NCI-H460 (cell line): ENCODE measurements at regions not wholly inside any gene's neighbourhood (a gene's known extent, or its start where the extent isn't known, plus 50 kb on each side); places are given as distances from the start of the nearest gene placed in this dataset.

Source experiments
- DNase-seq: peaks from one replicate; pipeline ENCODE4 v3.0.0-alpha.2; 2016; ENCODE audit warnings: low read depth; ENCODE audit errors: extremely low read depth

DNA sequence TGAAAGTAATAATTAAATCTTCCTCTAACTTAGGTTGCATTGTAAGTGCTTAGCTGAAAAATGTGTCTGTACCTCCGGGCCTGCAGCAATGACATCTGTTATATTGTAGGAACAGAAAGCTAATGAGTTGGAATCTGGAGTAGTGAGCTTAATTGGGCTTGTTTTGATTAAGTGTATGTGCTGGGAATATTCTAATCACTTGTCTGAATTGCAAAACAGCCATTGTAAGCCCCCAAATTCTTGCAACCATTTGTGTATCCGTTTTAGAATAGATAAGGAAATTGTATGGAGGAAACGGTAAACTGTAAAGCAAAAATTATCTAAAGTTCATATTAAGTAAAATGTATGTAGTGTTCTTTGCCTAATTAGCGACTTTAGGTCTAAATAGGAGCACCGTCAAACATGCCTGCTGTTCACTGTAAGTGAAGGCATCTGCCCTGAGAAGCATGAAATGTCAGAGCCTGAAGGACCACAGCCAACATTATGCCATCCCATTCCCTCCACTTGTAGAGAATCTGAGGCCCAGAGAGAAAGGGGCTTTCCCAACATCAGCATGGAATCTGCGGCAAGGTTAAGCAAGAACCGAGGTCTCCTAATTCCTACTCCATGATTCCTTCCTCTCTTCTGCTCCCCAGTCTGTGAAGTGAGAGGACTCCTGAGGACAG is 466.4 kb downstream of the TDRD15 start:
- no peak for DNase-seq

DNA sequence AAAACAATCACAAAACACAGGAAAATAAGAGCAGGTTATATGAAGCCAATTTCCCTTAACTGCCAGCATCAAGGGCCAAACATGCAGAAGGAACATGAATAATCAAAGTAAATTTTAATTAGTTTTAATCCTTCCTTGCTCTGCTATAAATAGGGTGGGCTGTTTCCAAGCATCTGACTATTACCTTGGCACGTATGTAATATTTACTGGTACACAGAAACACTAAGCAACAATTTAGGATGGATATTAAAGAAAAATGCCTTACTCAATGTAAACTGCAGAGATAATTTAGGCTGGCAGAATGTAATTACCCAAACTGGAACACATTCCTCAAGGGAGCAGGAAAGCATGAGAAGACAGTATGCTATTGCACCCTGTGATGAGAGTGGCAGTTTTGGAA is 468.2 kb downstream of the TDRD15 start:
- DNase-seq, result no peak

DNA sequence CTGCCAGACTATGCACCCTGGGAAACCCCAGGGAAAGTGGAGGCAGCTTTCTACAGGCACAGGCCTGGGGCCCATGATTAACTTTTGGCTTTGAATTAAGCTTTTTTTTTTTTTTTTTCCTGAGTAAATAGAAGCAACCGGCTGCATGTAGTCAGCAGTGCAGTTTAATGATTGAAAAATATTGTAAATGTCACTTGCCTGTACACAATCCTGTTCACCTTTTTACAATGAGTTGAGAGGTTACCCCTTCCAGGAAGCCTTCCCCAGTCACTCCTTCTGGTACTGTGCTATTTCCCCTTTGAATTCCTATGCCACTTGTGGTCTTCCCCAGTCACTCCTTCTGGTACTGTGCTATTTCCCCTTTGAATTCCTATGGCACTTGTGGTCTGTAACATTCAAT is 475.6 kb downstream of the TDRD15 start:
- no peak for DNase-seq

DNA sequence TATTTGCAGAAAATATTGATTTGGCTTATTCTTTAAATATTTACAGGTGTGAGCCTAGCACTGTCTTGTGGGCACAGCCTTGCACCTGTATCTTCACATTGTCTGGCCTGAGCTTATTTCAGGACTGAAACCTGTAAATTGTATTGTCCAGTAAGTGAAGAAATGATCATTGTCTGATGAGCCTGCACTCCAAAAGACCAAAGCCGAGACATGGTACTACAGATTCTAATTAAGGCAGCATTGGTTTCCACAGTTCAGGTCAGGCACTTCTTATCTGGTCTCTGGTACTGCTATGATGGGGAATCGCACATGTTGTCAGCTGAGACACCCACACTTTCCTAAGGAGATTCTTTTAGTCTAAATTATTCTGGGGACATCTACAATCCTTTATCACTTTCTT is 479.0 kb downstream of the TDRD15 start:
- DNase-seq, result no peak

DNA sequence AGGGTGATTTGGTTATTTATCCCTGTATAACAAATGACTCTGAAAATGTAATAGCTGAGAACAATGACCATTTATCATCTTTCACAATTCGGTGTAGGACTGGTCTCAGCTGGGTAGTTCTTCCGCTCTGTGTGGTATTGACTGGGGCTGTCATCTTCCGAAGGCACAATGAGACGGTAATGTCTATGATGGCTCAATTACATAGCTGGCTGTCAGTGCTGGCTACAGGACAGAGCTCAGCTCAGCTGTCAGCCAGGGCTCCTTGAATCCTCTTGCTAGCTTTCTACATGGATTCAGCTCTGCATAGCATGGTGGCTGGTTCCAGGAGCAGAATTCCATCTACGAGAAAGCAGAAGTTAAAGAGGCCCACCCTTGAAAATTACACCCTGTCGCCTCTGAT is 483.8 kb downstream of the TDRD15 start:
- DNase-seq, result no peak

DNA sequence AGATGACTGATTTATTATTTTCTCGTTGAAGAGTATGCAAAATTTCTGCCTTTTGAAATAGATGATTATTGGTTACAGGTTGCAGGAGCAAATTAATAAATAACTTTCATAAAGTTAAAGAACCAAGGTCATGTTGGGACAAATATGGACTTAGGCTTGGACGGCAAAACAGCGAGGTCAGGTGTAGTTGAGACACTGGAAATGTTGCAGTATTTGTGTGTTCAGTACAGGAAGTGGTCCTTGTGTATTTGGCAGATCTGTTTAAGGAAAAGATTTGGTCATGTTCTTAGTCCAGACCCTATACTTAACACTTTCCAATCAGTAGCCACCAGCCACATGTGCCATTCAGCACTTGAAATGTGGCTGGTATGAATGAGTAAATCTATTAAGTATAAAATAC is 486.5 kb downstream of the TDRD15 start:
- no peak for DNase-seq

DNA sequence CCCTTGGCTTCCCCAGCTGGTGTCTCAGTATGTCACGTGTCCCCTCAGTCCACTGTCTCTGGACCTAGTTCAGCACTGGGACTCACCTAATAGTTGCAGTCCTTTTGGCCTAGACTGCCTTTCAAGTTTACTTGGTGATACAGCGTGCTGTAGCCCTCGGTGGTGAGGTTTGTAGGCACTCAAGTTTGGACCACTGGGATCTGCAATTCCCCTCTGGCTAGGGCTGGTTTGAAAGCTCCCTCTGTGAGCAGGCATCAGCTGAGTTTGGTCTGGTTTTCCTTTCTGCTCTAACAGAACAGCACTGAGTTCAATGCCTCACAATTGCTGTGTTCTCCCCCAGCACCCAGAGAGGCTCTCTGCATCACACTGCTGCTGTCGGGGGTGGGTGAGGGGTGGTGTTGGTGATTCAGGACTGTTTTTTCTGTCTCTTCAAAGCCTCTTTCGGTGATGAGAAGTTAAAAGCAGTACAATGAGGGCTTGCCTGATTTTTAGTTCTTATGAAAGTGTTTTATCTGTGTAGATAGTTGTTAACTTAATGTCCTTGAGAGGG is 494.2 kb downstream of the TDRD15 start:
- DNase-seq, result no peak

DNA sequence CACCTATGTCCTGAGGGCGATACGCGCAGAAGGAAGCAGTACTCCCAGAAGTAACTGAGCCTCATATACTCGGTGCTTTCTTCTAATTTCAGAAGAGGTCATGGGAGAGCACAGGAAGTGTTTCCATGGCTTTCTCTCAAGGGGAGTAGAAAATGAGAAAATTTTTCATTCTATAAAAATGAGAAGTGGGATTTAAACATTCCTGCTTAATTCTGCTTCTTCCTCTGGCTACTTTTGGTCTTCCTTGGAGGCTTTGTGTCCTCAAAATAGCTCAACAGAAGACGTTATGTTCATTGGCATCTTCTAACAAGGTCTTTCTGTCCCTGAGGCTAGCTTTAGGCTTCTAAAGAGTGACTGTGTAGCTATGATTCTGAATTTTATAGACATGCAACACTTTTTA is 497.0 kb downstream of the TDRD15 start:
- DNase-seq, result no peak

DNA sequence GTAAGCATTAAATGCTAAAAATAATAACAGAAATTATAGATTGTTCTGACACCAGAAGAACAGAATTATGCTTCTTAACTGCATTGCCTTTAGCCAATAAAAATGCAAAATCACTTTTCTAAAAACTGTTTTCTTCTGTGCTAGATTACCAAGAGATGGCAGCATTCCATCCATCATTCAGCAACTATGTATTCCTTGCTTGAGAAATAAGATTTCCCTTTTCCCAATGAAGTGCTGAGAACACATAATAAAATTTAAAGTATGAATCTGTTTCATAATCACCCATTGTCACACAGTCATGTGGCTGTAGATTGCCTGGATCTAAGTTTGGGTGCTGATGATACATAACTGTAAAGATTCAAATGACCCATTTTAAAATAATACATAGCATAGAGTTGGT is 504.2 kb downstream of the TDRD15 start:
- DNase-seq, result no peak

DNA sequence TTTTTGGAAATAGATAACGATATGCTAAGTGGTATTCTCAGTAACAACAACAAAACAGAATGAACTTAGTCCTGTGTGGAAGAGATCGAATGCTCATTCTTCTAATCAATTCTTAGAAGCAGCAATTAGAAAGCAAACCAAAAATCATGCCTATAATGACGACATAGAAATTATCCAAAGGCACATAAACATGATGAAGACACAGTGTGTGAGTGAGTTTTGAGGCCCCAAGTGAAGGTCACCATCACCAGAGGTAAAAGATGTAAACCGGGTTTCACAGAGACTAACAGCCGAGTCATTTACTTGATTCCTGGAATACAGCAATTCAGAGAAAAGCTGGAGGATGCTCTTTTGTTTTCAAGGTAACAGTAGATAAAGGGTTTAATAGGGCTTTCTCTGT is 509.2 kb downstream of the TDRD15 start:
- DNase-seq, result no peak

DNA sequence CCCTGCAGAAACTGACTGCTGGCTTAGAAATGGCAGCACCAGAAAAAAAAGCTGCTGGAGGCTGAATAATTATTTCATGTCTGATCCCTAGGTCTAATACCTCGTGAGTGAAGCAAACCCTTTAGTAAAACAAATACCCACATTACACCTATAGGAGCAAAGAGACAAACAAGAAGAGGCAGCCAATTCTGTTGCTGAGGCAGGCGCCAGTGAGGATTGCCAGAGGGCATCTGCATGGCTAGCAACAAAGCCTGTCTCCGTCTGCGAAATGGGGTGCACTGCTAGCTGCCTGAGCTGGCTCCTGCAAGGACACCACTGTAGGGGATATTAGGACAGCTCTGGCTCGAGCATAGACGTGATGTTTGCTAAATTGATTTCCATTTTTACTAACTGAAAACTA is 509.7 kb downstream of the TDRD15 start:
- DNase-seq, result no peak

DNA sequence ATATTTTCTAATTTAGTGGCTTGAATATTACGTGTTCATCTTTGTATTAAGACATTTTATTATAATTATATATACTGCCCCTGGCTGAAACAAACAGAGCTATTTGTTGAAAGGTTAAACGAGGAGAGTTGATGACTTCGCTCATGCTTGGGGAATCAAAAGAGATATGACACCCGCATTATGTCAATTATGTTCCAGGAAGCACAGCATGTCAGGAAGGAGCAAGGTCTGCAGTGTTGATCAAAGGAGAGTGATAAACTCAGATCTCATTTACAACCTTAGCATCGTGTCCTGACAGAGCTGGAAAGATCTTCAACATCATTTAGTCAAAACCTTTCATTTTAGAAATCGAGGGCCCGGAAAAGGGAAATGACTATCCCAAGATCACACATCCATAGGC is 510.1 kb downstream of the TDRD15 start:
- no peak for DNase-seq

DNA sequence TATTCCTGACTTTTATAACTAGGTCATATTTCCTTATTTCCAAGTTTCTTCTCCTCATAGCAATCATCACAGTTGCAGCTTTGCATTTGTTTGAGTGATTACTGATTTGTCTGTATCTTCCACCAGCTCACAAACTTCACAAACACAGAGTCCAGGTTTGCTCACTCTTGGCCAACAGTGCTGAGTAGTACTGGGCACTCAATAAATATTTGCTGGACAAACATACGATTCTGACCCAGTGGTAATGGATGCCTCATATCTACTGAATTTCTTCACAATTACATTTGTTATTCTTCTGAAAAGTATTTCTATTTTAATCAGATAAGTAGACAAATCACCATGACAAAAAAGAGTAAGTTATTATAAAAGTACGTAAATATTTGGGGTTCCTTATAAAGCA is 516.3 kb downstream of the TDRD15 start:
- no peak for DNase-seq

DNA sequence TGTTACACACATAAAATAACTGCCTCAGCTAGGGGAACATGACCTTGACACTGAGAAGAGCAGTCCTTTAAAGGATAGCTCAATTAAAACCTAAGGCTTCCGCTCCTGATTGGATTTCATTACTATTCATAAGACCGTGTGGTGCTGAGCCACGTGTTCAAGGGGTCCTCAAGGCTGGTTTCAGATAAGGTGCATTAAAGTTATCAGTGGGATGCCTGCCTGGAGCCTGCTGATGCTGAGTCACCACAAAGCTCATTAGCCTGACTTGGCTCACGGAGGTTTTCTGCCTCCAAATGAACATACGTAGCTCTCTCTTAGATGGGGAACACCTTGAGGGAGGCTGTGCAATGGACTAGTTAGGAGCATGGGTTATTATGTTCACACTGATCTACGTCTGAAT is 518.9 kb downstream of the TDRD15 start:
- no peak for DNase-seq

DNA sequence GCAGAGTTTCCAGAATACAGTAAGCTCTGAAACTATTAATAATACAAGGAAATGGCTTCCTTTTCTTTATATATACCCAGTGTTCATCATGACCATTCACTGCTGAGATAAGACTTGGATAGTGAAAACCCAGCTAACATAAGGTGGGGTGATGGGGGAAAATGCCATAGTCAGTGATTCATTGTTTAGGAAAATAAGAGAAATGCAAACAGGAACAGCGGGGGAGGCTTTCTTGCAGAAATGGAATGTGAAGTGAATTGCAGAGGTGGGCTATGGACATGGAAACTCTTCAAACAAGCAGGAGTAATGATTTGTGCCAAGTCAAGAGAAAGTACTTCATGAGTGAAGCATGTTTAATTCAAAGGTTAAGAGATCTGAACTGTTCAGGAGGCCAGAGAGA is 519.4 kb downstream of the TDRD15 start:
- no peak for DNase-seq

DNA sequence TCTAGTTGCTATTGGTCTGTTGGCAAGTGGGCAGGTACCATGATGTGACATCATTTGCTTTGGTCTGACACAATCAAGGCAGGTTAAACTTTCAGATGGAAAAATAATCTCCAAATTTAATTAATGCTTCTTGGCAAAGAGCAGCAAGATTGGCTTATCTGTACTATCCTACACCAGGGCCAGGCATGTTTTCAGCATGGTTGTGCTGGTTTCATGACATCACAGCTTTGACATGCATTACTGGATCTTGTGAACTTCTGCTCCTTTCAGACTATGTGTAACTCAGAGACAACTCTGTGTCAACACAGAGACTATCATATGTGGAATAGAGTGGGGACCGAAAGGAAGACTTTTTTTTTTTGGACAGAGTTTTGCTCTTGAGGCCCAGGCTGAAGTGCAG is 520.5 kb downstream of the TDRD15 start:
- no peak for DNase-seq

DNA sequence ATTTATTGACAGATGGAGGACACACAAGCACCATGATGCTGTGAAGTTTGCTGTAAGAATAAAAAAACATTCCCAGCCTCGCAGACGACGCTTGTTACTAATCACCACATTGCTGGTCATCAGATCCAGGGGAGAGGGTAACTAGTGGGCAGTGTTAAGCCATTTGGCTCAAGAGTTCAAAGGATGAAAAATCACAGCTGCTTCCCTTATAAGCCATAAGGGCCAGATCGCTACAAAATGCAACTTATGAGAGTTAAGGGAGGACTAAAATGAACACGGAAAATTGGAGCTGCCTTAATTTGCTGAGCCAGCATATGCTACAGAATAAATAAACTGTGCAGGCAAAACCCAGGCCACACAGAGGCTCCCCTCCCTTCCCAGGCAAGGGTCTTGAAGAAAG is 522.6 kb downstream of the TDRD15 start:
- DNase-seq, result no peak

DNA sequence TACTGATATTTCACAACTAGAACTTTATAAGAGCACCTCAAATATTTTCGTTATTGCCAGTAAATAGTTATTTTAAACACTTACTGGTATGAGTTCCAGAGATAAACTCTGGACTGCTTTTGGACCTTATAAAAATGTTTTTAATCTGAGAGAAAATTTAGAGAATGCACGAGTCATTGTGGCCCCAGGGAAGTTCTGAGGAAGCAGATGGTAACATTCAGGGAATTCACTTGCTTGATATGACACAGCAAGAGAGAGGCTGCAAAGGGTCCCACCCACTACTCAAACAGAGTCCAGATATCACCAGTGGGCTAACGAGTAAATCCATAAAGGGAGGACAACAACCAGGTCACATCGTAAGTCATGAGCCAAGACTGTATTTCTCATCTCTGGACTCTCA is 526.8 kb downstream of the TDRD15 start:
- no peak for DNase-seq

DNA sequence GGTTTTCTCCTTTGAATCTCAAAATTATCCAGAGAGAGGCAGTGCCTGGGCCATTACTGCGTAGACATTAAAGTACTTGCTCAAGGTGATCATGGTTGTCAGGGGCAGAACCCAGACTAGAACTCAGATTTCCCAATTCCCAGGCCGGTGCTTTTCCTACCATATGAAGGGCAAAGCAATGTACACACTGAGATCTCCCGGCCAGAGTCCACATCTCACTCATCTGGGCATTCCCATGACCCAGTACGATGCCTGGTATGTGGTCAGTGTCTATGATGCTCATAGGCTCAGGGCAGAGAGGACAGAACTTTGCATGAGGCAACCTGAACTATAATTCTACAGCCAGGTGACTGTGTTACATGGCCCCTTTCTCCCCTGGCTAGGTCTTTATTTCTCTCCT is 531.4 kb downstream of the TDRD15 start:
- DNase-seq, result no peak

DNA sequence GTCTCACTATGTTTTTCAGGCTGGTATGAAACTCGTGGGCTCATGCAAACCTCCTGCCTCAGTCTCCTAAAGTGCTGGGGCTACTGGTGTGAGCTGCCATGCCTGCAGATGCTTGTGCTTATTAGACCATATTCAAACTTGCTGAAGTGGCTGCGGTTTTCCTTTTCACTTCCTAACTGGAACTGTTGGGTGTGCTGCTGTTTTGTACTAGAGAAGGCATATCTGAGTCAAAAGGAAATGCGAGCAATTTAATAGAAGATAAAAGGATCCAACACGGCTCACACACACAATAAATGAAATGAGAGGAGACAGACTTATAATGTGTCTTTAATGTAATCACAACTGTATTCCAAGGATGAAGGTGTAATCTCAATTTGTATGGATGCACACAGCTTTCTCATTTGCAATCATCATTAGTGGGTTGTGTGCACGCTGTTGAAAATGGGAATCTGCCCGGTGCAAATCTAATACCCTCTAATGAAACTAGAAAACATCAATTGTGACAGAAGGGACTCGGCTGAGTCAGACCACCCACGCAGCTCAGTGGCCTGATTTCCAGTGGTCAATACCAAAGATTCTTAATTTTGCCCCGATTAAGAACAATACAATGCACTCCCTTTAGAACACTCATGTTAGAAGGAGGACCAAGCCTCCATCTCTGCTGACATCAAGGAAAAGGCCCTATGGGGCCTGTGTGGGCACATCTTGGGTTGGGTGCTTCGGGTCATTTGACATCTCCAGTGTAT is 532.7 kb downstream of the TDRD15 start:
- DNase-seq, result no peak

DNA sequence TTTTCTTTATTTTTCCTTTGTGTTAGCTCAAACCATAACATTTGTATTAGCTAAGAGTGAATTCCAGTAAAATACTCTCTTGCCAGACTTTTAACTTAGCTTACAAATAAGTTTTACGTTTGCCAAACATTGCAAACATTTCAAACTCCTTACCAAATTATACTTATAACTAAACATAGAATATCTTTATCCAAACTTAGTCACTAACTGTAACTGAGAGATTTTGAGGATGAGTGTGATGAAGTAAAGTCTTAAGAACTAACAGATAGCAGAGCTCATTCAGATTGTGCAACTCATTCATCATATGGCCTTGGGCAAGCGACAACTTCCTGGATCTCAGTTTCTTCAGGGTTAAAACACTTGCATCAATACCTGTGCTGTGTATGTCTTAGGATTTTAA is 533.7 kb downstream of the TDRD15 start:
- DNase-seq, result no peak

DNA sequence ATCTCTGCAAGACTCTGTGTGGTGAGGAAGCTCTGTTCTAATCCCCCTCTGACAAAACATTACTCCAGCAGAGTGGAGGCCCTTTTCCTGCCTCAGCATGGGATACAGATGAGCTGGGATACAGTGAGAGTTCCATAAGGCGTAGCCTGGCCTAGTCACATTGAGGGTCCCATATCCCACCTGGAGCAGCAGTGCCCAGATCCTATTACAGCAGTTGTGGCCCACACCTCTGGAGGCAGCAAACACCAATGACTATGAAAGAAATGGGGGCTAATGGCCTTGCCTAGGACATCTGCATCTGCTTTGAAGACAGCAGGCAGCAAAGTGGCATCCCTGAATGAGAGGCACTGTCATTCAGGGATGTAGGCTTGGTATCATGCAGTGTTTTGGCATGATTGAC is 534.5 kb downstream of the TDRD15 start:
- DNase-seq, result no peak
